Lung (tissue), 11 donors: ENCODE measurements at regions not wholly inside any gene's neighbourhood (a gene's known extent, or its start where the extent isn't known, plus 50 kb on each side); places are given as distances from the start of the nearest gene placed in this dataset.

ENCODE experiments used
- ATAC-seq: fragments of 200-7000 bp; cut with Tn5 transposase; one replicate; pipeline ENCODE4 v1.9.1; 2020; ENCODE audit warnings: moderate number of reproducible peaks; ENCODE audit not compliant: insufficient read depth, low FRiP score
- DNase-seq, 3 donors: peaks; one replicate each; pipeline ENCODE4 v3.0.0-alpha.2; 2013 to 2017
- H3K27ac ChIP-seq, 2 donors: one replicate each; pipeline ENCODE4 v1.5.1; 2013; ENCODE audit warnings: mild to moderate bottlenecking in 2 of 2, moderate library complexity in 2 of 2, control low read depth in 1 of 2, inconsistent platforms in 1 of 2, low read depth in 1 of 2, low read length in 1 of 2
- H3K27me3 ChIP-seq, 3 donors: one replicate each; pipeline ENCODE4 v1.5.1; 2013; ENCODE audit warnings: low read length in 2 of 3; ENCODE audit not compliant: control insufficient read depth in 3 of 3, insufficient read depth in 3 of 3
- H3K36me3 ChIP-seq, 4 donors: one replicate each; pipeline ENCODE4 v1.5.1; 2013; ENCODE audit warnings: low read length in 4 of 4, mild to moderate bottlenecking in 1 of 4, moderate library complexity in 1 of 4; ENCODE audit not compliant: control insufficient read depth in 4 of 4, insufficient read depth in 4 of 4
- H3K4me1 ChIP-seq, 5 donors: one replicate each; pipeline ENCODE4 v1.5.1; 2013; ENCODE audit warnings: low read length in 5 of 5, mild to moderate bottlenecking in 2 of 5, moderate library complexity in 1 of 5; ENCODE audit not compliant: control insufficient read depth in 5 of 5, insufficient read depth in 5 of 5
- H3K4me3 ChIP-seq: one replicate; pipeline ENCODE4 v1.5.1; 2013; ENCODE audit warnings: mild to moderate bottlenecking, control low read depth, moderate library complexity
- H3K9ac ChIP-seq, 2 donors: one replicate each; pipeline ENCODE4 v1.5.1; 2013; ENCODE audit warnings: low read length in 2 of 2, control low read depth in 1 of 2; ENCODE audit not compliant: insufficient read depth in 1 of 2
- H3K9me3 ChIP-seq, 4 donors: one replicate each; pipeline ENCODE4 v1.5.1; 2013; ENCODE audit warnings: low read length in 3 of 4, mild to moderate bottlenecking in 1 of 4, moderate library complexity in 1 of 4; ENCODE audit not compliant: control insufficient read depth in 4 of 4, insufficient read depth in 3 of 4
- WGBS, 2 donors: extraction: QIAGEN DNeasy Blood & Tissue Kit; methylation state at CpG; one replicate each; pipeline ENCODE4 v1.1.7; 2013; 5-methylcytosine and 5-hydroxymethylcytosine counted together
- TF ChIP-seq, protein P1 (sequence below): IDR thresholded peaks from 2 replicates; pipeline ENCODE4 v1.5.1; 2012; ENCODE audit warnings: mild to moderate bottlenecking; ENCODE audit errors: control extremely low read depth, extremely low read depth
- donor health status: control.
- donor health status: control.
- donor health status: Bipolar disorder and iron deficiency.
- donor health status: healthy.
- donor health status: DM: yes; HTN: yes; CAD: no.

DNA sequence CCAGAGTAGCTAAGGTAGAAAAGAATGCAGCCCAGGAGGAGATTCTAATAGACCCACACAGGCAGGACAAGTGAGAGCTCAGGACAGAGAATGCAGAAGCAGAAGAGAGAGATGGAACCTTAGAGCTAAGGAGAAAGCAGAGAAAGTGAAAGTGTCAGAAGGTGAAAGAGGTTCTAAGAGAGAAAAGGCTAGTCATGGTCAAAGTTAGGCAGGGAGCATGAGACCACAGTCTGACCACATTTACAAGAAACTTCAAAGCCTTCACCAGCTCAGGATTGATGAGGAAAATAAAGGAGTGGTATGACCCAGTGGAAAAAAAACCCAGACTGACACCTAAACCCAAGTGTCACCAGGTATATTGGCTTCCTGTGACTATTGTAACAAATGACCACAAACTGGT, 131.8 kb upstream of the WDR11 start:
- ATAC-seq (no peak), DNase-seq (no peak)
- Histone ChIP-seq H3K27ac (no peak overlapping the region), H3K36me3 (no peaks in the 10 kb centered on the region), H3K9me3 (no peaks in the 10 kb centered on the region), H3K27me3 (peaks cover 0 to 2% (median 0%) of the 10 kb centered on the region in 3 donors), H3K4me1 (peaks cover 0 to 3% (median 0%) of the 10 kb centered on the region in 5 donors), H3K9ac (no peak overlapping the region), H3K4me3 (no peak overlapping the region)
- TF ChIP-seq, protein P1, sequence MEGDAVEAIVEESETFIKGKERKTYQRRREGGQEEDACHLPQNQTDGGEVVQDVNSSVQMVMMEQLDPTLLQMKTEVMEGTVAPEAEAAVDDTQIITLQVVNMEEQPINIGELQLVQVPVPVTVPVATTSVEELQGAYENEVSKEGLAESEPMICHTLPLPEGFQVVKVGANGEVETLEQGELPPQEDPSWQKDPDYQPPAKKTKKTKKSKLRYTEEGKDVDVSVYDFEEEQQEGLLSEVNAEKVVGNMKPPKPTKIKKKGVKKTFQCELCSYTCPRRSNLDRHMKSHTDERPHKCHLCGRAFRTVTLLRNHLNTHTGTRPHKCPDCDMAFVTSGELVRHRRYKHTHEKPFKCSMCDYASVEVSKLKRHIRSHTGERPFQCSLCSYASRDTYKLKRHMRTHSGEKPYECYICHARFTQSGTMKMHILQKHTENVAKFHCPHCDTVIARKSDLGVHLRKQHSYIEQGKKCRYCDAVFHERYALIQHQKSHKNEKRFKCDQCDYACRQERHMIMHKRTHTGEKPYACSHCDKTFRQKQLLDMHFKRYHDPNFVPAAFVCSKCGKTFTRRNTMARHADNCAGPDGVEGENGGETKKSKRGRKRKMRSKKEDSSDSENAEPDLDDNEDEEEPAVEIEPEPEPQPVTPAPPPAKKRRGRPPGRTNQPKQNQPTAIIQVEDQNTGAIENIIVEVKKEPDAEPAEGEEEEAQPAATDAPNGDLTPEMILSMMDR: no peak

DNA sequence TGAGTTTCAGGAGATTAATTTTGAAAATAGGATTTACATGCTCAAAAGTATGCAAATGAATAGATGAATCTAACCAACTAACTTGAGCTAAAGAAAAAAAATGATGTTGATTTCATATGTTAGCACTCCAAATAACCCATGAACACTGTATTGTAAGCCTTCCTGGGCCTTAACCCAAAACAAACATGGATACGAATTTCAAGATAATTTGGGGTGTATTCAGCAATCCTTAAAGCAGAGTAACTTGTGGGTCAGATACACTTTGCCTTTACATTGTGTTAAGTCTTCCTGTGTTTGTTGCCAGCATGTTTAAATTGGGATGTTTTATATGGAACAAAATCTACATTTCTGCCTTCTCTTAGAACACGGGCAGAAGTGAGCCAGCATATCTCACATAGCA, 124.2 kb upstream of the WDR11 start:
- WGBS, 2 donors: 54 to 74% methylated on average over 2 of the region's 2 CpGs
- TF ChIP-seq, protein P1: no peak

DNA sequence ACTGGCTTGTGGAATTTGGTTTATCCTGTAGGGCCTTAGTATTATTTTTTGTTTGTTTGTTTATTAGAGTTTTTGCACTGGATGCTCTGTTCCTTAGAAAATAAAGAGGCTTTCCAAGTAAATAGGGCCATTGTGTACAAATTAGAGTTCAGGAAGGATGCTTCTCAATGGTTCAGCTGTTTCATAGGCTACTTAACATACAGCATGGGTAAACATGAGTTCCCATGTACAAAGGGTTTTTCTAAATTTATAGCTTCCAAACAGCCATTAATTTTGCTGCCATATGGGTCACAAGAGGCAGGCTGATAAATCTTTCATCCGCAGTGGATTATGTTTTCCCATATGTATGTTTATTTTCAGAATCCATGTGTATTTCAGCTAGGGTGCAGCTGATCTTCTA, 121.6 kb upstream of the WDR11 start:
- DNase-seq (no peak), ATAC-seq (no peak)
- no peaks in the 10 kb centered on the region for H3K27me3 ChIP-seq
- H3K9me3 ChIP-seq: no peaks in the 10 kb centered on the region
- WGBS, 2 donors: 71 to 78% methylated on average over 1 of the region's 1 CpG
- H3K4me1 ChIP-seq: no peaks in the 10 kb centered on the region
- no peak overlapping the region for H3K27ac ChIP-seq
- no peak overlapping the region for H3K9ac ChIP-seq
- TF ChIP-seq, protein P1: no peak
- no peaks in the 10 kb centered on the region for H3K36me3 ChIP-seq
- H3K4me3 ChIP-seq: no peak overlapping the region

More for the DNA sequence above, 124.2 kb upstream of the WDR11 start:
- ATAC-seq (no peak), DNase-seq (no peak)
- Histone ChIP-seq H3K36me3 (no peaks in the 10 kb centered on the region), H3K9me3 (no peaks in the 10 kb centered on the region), H3K9ac (no peak overlapping the region), H3K27me3 (peaks cover 0 to 2% (median 0%) of the 10 kb centered on the region in 3 donors), H3K4me1 (no peaks in the 10 kb centered on the region), H3K4me3 (no peak overlapping the region), H3K27ac (no peak overlapping the region)

DNA sequence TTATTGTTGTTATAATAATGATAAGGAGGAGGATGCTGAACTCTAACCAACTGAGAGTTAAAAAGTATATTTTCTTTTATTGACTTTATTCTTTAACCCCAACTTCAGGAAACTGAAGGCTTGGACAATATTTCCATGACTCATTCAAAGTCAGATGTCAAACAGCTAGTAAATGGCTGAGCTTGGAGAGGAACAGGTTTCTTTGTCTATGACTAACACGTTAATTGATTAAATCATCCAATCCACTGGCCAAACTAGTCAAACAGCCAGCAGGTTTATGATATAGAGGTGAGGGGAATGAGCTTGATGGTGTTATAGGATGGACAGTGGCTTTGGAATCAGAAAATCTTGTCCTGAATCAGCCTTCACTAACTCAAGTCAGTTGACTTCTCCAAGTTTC, 119.1 kb upstream of the WDR11 start:
- ATAC-seq (no peak), DNase-seq (no peak)
- TF ChIP-seq, protein P1: no peak
- WGBS, 2 donors: 81 to 95% methylated on average over 1 of the region's 1 CpG
- Histone ChIP-seq H3K9me3 (no peaks in the 10 kb centered on the region), H3K27ac (no peak overlapping the region), H3K4me3 (no peak overlapping the region), H3K9ac (no peak overlapping the region), H3K27me3 (no peaks in the 10 kb centered on the region), H3K36me3 (no peaks in the 10 kb centered on the region), H3K4me1 (no peaks in the 10 kb centered on the region)
